Ishikawa (cell line): ENCODE measurements at regions not wholly inside any gene's neighbourhood (a gene's known extent, or its start where the extent isn't known, plus 50 kb on each side); places are given as distances from the start of the nearest gene placed in this dataset.

Experiments
- REST ChIP-seq: IDR thresholded peaks from 2 replicates; pipeline ENCODE4 v1.6.1; 2012; ENCODE audit warnings: low read depth, mild to moderate bottlenecking
- TAF1 ChIP-seq: IDR thresholded peaks from 2 replicates; pipeline ENCODE4 v1.6.1; 2012; ENCODE audit warnings: low read depth, mild to moderate bottlenecking

- TF ChIP-seq TAF1 (no peak), REST (no peak)
Observed at GRCh38 chr13:111667757-111668156, 347.3 kb downstream of the TEX29 start.
